ENCODE measurements at regions not wholly inside any gene's neighbourhood (a gene's known extent, or its start where the extent isn't known, plus 50 kb on each side); places are given as distances from the start of the nearest gene placed in this dataset.

- H3K27me3 ChIP-seq (replicated peaks; ENCODE audit: control insufficient read depth, insufficient read depth, low read length), result no peaks in the 10 kb centered on the region; the same call in 1 of the 2 replicates
- no peak overlapping the region for H3K4me3 Mint-ChIP-seq (ENCODE audit: unreplicated experiment)
- no peaks in the 10 kb centered on the region for H3K9me3 Mint-ChIP-seq (ENCODE audit: unreplicated experiment)
- no peak for DNase-seq
- no peak overlapping the region for H3K4me3 ChIP-seq (ENCODE audit: low read depth, low read length)
- CTCF ChIA-PET, result no interaction called here
- no peaks in the 10 kb centered on the region for H3K36me3 ChIP-seq (ENCODE audit: control insufficient read depth, insufficient read depth, low read length)
- H3K27ac Mint-ChIP-seq (ENCODE audit: unreplicated experiment), result no peak overlapping the region
- peaks cover 13% of the 10 kb centered on the region for H3K4me1 Mint-ChIP-seq (ENCODE audit: low read depth, unreplicated experiment)
- no peak for TF ChIP-seq CTCF (IDR thresholded peaks at IDR 0.05; ENCODE audit: insufficient read depth in 1 of 2, low read depth in 1 of 2, low read length in 1 of 2, severe bottlenecking in 1 of 2, unreplicated experiment in 1 of 2)
- no TSS peak for BruUV-seq (replicated peaks)
- intact Hi-C loops (cut with micrococcal nuclease; ENCODE audit: unreplicated experiment), result no loop called here
- POLR2A ChIA-PET, result no interaction called here
- H3K4me1 ChIP-seq, result peaks cover 20% of the 10 kb centered on the region
- no peaks in the 10 kb centered on the region for H3K36me3 Mint-ChIP-seq (ENCODE audit: insufficient read depth, unreplicated experiment)
- no peaks in the 10 kb centered on the region for H3K27me3 Mint-ChIP-seq (ENCODE audit: insufficient read depth, unreplicated experiment)
- no peaks in the 10 kb centered on the region for H3K9me3 ChIP-seq
Measured at GRCh38 chr4:81786766-81787165, 315.1 kb upstream of the RASGEF1B start.

- Histone ChIP-seq H3K36me3 (ENCODE audit: control insufficient read depth, insufficient read depth, low read length) (no peaks in the 10 kb centered on the region), H3K4me1 (peaks cover 25% of the 10 kb centered on the region), H3K9me3 (no peaks in the 10 kb centered on the region), H3K27me3 (replicated peaks; ENCODE audit: control insufficient read depth, insufficient read depth, low read length) (no peaks in the 10 kb centered on the region), H3K4me3 (ENCODE audit: low read depth, low read length) (no peak overlapping the region)
- peaks cover 19% of the 10 kb centered on the region for H3K4me1 Mint-ChIP-seq (ENCODE audit: low read depth, unreplicated experiment)
- no peaks in the 10 kb centered on the region for H3K36me3 Mint-ChIP-seq (ENCODE audit: insufficient read depth, unreplicated experiment)
- CTCF ChIA-PET, result no interaction called here
- BruUV-seq (replicated peaks), result no TSS peak
- intact Hi-C loops (cut with micrococcal nuclease; ENCODE audit: unreplicated experiment), result no loop called here
- TF ChIP-seq CTCF (IDR thresholded peaks at IDR 0.05; ENCODE audit: insufficient read depth in 1 of 2, low read depth in 1 of 2, low read length in 1 of 2, severe bottlenecking in 1 of 2, unreplicated experiment in 1 of 2), result no peak
- DNase-seq, result no peak
- H3K27ac Mint-ChIP-seq (ENCODE audit: unreplicated experiment), result no peak overlapping the region
- H3K4me3 Mint-ChIP-seq (ENCODE audit: unreplicated experiment), result no peak overlapping the region
- POLR2A ChIA-PET, result no interaction called here
- no peaks in the 10 kb centered on the region for H3K27me3 Mint-ChIP-seq (ENCODE audit: insufficient read depth, unreplicated experiment)
- no peaks in the 10 kb centered on the region for H3K9me3 Mint-ChIP-seq (ENCODE audit: unreplicated experiment)
Measured at GRCh38 chr4:81786063-81786763, 314.5 kb upstream of the RASGEF1B start.

GRCh38 chr4:81785338-81785737 lies 313.6 kb upstream of the RASGEF1B start:
- DNase-seq, result no peak
- BruUV-seq (replicated peaks), result no TSS peak
- H3K4me1 Mint-ChIP-seq (ENCODE audit: low read depth, unreplicated experiment), result peaks cover 24% of the 10 kb centered on the region
- POLR2A ChIA-PET, result no interaction called here
- H3K27me3 Mint-ChIP-seq (ENCODE audit: insufficient read depth, unreplicated experiment), result no peaks in the 10 kb centered on the region
- intact Hi-C loops (cut with micrococcal nuclease; ENCODE audit: unreplicated experiment), result no loop called here
- no peak overlapping the region for H3K27ac Mint-ChIP-seq (ENCODE audit: unreplicated experiment)
- H3K9me3 ChIP-seq, result peaks cover 3% of the 10 kb centered on the region; the same call in 1 of the 2 replicates
- peaks cover 33% of the 10 kb centered on the region for H3K4me1 ChIP-seq
- H3K27me3 ChIP-seq (replicated peaks; ENCODE audit: control insufficient read depth, insufficient read depth, low read length), result no peaks in the 10 kb centered on the region
- H3K36me3 ChIP-seq (ENCODE audit: control insufficient read depth, insufficient read depth, low read length), result no peaks in the 10 kb centered on the region
- no peaks in the 10 kb centered on the region for H3K9me3 Mint-ChIP-seq (ENCODE audit: unreplicated experiment)
- CTCF ChIA-PET, result no interaction called here
- TF ChIP-seq CTCF (IDR thresholded peaks at IDR 0.05; ENCODE audit: insufficient read depth in 1 of 2, low read depth in 1 of 2, low read length in 1 of 2, severe bottlenecking in 1 of 2, unreplicated experiment in 1 of 2), result no peak
- H3K36me3 Mint-ChIP-seq (ENCODE audit: insufficient read depth, unreplicated experiment), result no peaks in the 10 kb centered on the region
- no peak overlapping the region for H3K4me3 ChIP-seq (ENCODE audit: low read depth, low read length)
- no peak overlapping the region for H3K4me3 Mint-ChIP-seq (ENCODE audit: unreplicated experiment)

All from Caco-2 (cell line).